Midbrain (tissue), 1 donor: ENCODE measurements at regions not wholly inside any gene's neighbourhood (a gene's known extent, or its start where the extent isn't known, plus 50 kb on each side); places are given as distances from the start of the nearest gene placed in this dataset.

ENCODE experiments used
- DNase-seq: peaks from one replicate; lab custom pipeline; 2025; lab: John Stamatoyannopoulos, UW

- DNase-seq, result no peak
Observed at GRCh38 chrX:9317176-9317575, 147.7 kb upstream of the TBL1X start.

GRCh38 chrX:9318213-9318612 lies 146.6 kb upstream of the TBL1X start:
- no peak for DNase-seq

GRCh38 chrX:9318766-9319165 lies 146.1 kb upstream of the TBL1X start:
- no peak for DNase-seq

GRCh38 chrX:9320940-9321339 lies 143.9 kb upstream of the TBL1X start:
- no peak for DNase-seq

- no peak for DNase-seq
Observed at GRCh38 chrX:9324676-9325075, 140.2 kb upstream of the TBL1X start.

GRCh38 chrX:9326369-9326768 lies 138.5 kb upstream of the TBL1X start:
- no peak for DNase-seq

- DNase-seq, result no peak
Observed at GRCh38 chrX:9327086-9327746, 137.6 kb upstream of the TBL1X start.

GRCh38 chrX:9327747-9328145 lies 137.1 kb upstream of the TBL1X start:
- DNase-seq, result no peak

GRCh38 chrX:9329056-9329455 lies 135.8 kb upstream of the TBL1X start:
- DNase-seq, result no peak

GRCh38 chrX:9330249-9330982 lies 134.4 kb upstream of the TBL1X start:
- DNase-seq, result no peak

- no peak for DNase-seq
Observed at GRCh38 chrX:9333873-9334560, 130.8 kb upstream of the TBL1X start.

GRCh38 chrX:9335251-9335650 lies 129.6 kb upstream of the TBL1X start:
- DNase-seq, result no peak

GRCh38 chrX:9336456-9336855 lies 128.4 kb upstream of the TBL1X start:
- DNase-seq, result no peak

GRCh38 chrX:9337046-9337445 lies 127.8 kb upstream of the TBL1X start:
- DNase-seq, result peak; percentile 10

GRCh38 chrX:9338986-9339385 lies 125.9 kb upstream of the TBL1X start:
- DNase-seq, result no peak

GRCh38 chrX:9339603-9340491 lies 125.0 kb upstream of the TBL1X start:
- no peak for DNase-seq

- DNase-seq, result peak; percentile 22
Observed at GRCh38 chrX:9340598-9341290, 124.1 kb upstream of the TBL1X start.

GRCh38 chrX:9341291-9342201 lies 123.3 kb upstream of the TBL1X start:
- DNase-seq, result peak; percentile 56

GRCh38 chrX:9342561-9343051 lies 122.3 kb upstream of the TBL1X start:
- peak; percentile 87 for DNase-seq

GRCh38 chrX:9343971-9344370 lies 120.9 kb upstream of the TBL1X start:
- no peak for DNase-seq
